ENCODE measurements at regions not wholly inside any gene's neighbourhood (a gene's known extent, or its start where the extent isn't known, plus 50 kb on each side); places are given as distances from the start of the nearest gene placed in this dataset.

DNA sequence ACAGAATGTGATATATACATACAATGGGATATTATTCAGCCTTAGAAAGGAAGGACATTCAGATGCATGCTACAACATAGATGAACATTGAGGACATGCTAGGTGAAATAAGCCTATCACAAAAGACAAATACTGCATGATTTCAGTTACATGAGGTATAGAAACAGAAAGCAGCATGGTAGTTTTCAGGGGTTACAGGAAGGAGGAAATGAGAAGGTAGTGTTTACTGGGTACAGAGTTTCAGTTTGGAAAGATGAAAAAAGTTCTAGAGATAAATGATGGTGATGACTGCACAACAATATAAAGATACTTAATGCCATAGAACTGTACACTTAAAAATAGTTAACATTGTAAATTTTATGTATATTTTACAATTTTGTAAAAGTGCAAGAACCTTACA is 266.7 kb upstream of the C11orf87 start:
- no peak for TF ChIP-seq EZH2 (IDR thresholded peaks at IDR 0.05; ENCODE audit: borderline replicate concordance, low read depth, low read length, severe bottlenecking)
- TF ChIP-seq, protein P1, sequence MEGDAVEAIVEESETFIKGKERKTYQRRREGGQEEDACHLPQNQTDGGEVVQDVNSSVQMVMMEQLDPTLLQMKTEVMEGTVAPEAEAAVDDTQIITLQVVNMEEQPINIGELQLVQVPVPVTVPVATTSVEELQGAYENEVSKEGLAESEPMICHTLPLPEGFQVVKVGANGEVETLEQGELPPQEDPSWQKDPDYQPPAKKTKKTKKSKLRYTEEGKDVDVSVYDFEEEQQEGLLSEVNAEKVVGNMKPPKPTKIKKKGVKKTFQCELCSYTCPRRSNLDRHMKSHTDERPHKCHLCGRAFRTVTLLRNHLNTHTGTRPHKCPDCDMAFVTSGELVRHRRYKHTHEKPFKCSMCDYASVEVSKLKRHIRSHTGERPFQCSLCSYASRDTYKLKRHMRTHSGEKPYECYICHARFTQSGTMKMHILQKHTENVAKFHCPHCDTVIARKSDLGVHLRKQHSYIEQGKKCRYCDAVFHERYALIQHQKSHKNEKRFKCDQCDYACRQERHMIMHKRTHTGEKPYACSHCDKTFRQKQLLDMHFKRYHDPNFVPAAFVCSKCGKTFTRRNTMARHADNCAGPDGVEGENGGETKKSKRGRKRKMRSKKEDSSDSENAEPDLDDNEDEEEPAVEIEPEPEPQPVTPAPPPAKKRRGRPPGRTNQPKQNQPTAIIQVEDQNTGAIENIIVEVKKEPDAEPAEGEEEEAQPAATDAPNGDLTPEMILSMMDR (IDR thresholded peaks at IDR 0.05; ENCODE audit: borderline replicate concordance, extremely low read depth, low read length, poor library complexity, severe bottlenecking), result no peak
